GM19043 (cell line): ENCODE measurements at regions not wholly inside any gene's neighbourhood (a gene's known extent, or its start where the extent isn't known, plus 50 kb on each side); places are given as distances from the start of the nearest gene placed in this dataset.

Source experiments
- ATAC-seq: cut with Tn5 transposase; IDR thresholded peaks from one replicate; pipeline ENCODE4 v1.9.1; 2021; ENCODE audit warnings: low read depth; ENCODE audit not compliant: unreplicated experiment

GRCh38 chr5:142386137-142387023 is 61.6 kb upstream of the SPRY4 start:
- ATAC-seq: no peak

- no peak for ATAC-seq
Observed at GRCh38 chr5:142385194-142385593, 60.4 kb upstream of the SPRY4 start.

GRCh38 chr5:142384014-142384413 is 59.2 kb upstream of the SPRY4 start:
- no peak for ATAC-seq

GRCh38 chr5:142382186-142382585 is 57.4 kb upstream of the SPRY4 start:
- ATAC-seq: no peak

- ATAC-seq: no peak
Observed at GRCh38 chr5:142378737-142379634, 54.2 kb upstream of the SPRY4 start.

- ATAC-seq: no peak
Observed at GRCh38 chr5:142375944-142376411, 51.2 kb upstream of the SPRY4 start.
